Right renal cortex interstitium (tissue), 3 donors: ENCODE measurements at regions not wholly inside any gene's neighbourhood (a gene's known extent, or its start where the extent isn't known, plus 50 kb on each side); places are given as distances from the start of the nearest gene placed in this dataset.

Source experiments
- DNase-seq, 3 donors: peaks; one replicate each; pipeline ENCODE4 v3.0.0-alpha.2; 2013; ENCODE audit warnings: low read depth in 3 of 3, low spot score in 2 of 3

DNA sequence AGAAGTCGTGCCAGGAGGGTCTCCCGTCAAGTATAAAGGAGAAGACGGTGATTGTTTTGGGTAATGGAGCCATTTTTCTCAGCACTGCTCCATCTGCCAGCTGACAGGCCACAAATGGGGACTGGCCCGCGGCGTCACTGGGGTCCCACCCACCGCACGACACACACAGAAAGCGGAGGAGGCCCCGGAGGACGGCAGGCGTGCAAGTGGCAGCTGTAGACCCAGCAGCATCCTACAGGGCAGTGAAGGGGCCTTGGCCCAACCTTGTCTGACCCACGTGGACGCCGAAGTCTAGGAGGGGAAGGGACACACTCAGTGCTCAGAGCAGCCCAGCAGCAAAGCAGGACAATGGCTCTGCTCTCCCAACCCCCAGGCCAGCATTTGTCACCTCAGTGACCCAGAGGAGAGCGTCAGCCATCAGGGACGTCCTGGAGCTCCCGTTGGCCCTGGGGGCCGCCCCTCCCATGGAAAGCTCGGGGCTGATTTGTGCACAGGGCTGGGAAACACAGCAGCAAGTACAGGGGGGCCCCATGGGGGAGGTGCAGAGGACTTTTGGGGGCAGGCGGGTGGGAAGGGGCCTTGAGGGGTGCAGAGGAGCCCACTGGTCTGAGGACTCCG is 644.4 kb downstream of the BRD1 start:
- DNase-seq = no peak

DNA sequence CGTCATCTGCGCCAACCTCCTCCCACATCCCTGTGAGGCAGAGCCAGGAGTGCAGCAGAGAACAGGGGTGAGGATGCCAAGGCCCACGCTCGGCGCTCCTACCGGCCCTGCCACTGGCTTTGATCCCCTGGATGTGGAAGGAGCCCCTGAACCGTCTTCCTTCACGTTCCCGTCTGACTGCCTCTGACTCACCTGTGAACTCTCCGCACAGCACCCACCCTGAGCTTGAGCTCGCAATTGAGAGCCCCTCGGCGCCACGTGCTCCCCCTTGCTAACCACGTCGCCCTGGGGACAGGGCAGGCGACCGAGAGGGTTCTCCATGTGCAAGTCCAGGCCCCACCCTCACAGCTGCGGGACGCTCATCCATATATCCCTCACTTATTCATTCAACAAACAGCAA is 645.3 kb downstream of the BRD1 start:
- DNase-seq = no peak

DNA sequence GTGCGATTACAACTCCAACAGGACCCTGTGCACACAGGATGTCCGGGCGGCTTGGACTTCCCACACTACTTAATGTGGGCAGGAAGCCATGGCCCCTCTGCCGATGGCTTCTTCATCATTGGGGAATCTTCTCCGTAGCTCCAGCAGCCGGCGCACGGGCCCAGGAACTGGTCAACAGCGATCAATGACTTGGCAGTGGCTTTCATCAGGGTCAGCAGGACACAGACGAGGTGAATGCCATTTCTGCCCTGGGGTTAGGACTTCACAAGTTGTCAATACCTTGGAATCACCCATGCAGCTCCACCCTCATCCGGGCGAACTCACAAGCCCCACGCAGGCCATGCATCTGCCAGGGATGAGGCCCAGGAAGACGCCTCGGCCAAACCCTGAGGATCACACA is 645.7 kb downstream of the BRD1 start:
- DNase-seq = no peak

- no peak for DNase-seq
Observed at GRCh38 chr22:49181431-49181830, 646.2 kb downstream of the BRD1 start.

DNA sequence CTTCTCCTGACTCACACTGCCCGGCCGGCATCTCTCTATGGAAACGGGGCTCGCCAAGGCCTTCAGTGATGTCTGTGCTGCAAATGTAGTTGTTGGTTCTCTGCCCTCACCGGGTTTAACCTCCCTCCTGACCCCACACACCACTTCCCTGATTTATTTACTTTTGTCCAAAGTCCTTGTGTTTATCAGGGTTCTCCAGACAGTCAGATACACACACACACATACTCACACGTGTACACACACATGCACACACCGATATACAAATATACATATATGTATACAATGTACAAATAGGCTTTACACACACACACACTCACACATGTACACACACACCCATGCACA is 647.0 kb downstream of the BRD1 start:
- no peak for DNase-seq

DNA sequence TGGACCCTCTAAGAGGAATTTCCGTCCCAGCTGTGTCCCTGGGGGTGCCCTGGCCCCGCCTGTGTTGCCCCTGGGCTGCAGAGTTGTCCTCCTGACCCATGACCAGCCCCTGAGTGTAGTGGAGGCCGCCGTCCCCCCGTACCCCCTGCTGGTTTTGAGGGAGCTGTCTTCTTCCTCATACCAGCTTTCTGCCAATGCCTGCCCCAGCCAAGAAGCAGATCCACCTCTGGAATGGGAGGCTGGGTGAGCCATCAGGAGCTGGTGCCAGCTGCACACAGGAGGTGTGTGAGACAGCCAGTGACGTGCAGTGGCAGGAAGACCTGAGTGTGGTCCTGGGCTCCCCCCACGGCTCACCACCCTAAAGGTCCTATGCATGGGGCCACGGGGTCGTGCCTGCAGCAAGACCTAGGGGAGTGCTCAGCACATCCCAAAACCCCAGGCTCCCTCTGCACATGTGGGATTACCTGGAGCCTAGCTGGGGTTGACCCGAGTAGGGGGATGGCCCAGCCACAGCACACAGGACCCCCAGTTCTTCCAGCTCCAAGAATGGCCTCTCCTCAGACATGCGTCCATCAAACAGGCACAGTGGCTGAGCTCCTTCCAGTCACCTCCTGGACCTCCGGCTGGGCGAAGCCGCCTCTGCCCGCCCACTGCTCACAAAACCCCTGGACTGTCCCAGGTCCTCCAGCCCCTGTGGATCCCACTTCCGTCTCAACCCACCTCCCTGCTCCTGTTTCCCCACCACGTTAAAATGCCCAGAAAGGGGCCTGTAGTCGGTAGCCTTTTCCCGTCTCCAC is 647.6 kb downstream of the BRD1 start:
- no peak for DNase-seq

- no peak for DNase-seq
Observed at GRCh38 chr22:49179175-49179574, 648.5 kb downstream of the BRD1 start.

- DNase-seq = no peak
Observed at GRCh38 chr22:49178246-49179005, 649.2 kb downstream of the BRD1 start.

- no peak for DNase-seq
Observed at GRCh38 chr22:49177666-49178065, 650.0 kb downstream of the BRD1 start.

- DNase-seq = no peak
Observed at GRCh38 chr22:49176956-49177355, 650.7 kb downstream of the BRD1 start.

- DNase-seq = no peak
Observed at GRCh38 chr22:49170053-49170452, 657.6 kb downstream of the BRD1 start.

- DNase-seq = no peak
Observed at GRCh38 chr22:49169074-49169744, 658.5 kb downstream of the BRD1 start.

- DNase-seq = no peak
Observed at GRCh38 chr22:49168219-49168813, 659.4 kb downstream of the BRD1 start.

GRCh38 chr22:49166746-49167145 is 660.9 kb downstream of the BRD1 start:
- no peak for DNase-seq

DNA sequence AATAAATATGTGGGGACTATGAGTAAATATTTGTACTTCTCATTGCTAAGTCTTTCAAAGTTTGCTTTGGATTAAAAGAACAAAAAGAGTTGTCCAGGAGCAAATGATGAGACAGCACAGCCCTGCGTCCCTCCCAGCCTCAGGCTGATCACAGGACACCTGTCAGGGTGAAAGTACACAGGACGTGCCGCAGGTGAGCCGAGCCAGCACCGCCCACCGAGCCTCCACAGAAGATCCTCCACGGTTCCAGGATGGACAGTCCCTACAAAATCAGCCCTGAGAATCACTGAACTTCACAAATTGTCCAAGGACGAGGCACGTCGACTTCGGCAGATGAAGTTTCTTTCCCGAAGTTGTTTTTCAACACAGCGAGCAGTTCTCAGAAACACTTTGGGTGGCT is 661.5 kb downstream of the BRD1 start:
- no peak for DNase-seq

- no peak for DNase-seq
Observed at GRCh38 chr22:49164773-49165320, 662.8 kb downstream of the BRD1 start.

GRCh38 chr22:49163960-49164690 is 663.5 kb downstream of the BRD1 start:
- DNase-seq = no peak

GRCh38 chr22:49163258-49163959 is 664.3 kb downstream of the BRD1 start:
- no peak for DNase-seq

GRCh38 chr22:49162841-49163240 is 664.8 kb downstream of the BRD1 start:
- no peak for DNase-seq
